ENCODE measurements at regions not wholly inside any gene's neighbourhood (a gene's known extent, or its start where the extent isn't known, plus 50 kb on each side); places are given as distances from the start of the nearest gene placed in this dataset.
"Not testable (repeated sequence)": the region's sequence is repeated elsewhere in the genome, so short reads cannot be mapped to it uniquely, and the experiment has no call there.

- no peaks in the 10 kb centered on the region for H3K9me3 ChIP-seq (ENCODE audit: low read depth, low read length)
- no peaks in the 10 kb centered on the region for H3K4me1 ChIP-seq (ENCODE audit: insufficient read depth, low read length)
- no peak overlapping the region for H3K4me3 ChIP-seq (ENCODE audit: low read length)
- H3K27me3 ChIP-seq (ENCODE audit: insufficient read depth, low read length) = no peaks in the 10 kb centered on the region
Observed at GRCh38 chr10:51007781-51008180, 66.5 kb upstream of the PRKG1 start.

- no peaks in the 10 kb centered on the region for H3K27me3 ChIP-seq (ENCODE audit: insufficient read depth, low read length)
- H3K9me3 ChIP-seq (ENCODE audit: low read depth, low read length) = no peaks in the 10 kb centered on the region
- no peak overlapping the region for H3K4me3 ChIP-seq (ENCODE audit: low read length)
- no peaks in the 10 kb centered on the region for H3K4me1 ChIP-seq (ENCODE audit: insufficient read depth, low read length)
Observed at GRCh38 chr10:51008346-51008745, 65.9 kb upstream of the PRKG1 start.

DNA sequence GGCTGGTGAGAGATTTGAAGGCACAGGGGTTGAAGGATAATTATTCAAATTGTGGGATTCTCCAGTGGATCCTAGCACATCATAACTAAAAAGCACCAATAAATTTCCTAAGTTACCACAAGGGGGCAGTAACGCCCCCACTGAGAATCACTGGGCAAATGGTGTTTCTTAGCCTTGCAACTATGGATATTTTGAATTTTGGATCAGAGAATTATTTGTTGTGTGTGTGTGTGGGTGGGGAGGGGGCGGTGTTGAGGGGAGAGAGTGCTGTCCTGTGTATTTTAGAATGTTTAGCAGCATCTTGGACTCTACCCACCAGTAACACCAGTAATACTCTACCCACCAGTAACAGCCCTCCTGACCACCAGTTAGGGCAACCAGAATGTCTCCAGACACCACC is 63.3 kb upstream of the PRKG1 start:
- H3K9me3 ChIP-seq (ENCODE audit: low read depth, low read length) = no peaks in the 10 kb centered on the region
- H3K4me1 ChIP-seq (ENCODE audit: insufficient read depth, low read length) = no peaks in the 10 kb centered on the region
- no peak overlapping the region for H3K4me3 ChIP-seq (ENCODE audit: low read length)
- H3K27me3 ChIP-seq (ENCODE audit: insufficient read depth, low read length) = no peaks in the 10 kb centered on the region

DNA sequence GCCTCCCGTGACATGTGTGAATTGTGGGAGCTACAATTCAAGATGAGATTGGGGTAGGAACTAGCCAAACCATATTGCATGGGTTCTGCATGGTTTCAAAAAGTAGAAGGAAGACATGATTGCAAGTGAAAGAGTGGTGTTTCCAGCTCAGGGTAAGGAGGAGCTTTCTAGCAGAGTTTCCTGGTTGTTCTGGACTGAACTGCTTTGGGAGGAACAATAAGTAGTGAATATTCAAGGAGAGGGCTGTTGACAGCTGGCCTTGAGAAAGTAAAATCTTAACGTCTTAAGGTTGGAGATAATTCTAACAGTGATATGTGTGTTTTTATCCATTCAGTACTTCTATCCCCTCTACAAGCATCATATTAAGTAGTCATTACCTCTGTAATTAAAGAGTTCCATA is 62.2 kb upstream of the PRKG1 start:
- Histone ChIP-seq H3K9me3 (ENCODE audit: low read depth, low read length) (no peaks in the 10 kb centered on the region), H3K4me1 (ENCODE audit: insufficient read depth, low read length) (no peaks in the 10 kb centered on the region), H3K4me3 (ENCODE audit: low read length) (no peak overlapping the region), H3K27me3 (ENCODE audit: insufficient read depth, low read length) (no peaks in the 10 kb centered on the region)

DNA sequence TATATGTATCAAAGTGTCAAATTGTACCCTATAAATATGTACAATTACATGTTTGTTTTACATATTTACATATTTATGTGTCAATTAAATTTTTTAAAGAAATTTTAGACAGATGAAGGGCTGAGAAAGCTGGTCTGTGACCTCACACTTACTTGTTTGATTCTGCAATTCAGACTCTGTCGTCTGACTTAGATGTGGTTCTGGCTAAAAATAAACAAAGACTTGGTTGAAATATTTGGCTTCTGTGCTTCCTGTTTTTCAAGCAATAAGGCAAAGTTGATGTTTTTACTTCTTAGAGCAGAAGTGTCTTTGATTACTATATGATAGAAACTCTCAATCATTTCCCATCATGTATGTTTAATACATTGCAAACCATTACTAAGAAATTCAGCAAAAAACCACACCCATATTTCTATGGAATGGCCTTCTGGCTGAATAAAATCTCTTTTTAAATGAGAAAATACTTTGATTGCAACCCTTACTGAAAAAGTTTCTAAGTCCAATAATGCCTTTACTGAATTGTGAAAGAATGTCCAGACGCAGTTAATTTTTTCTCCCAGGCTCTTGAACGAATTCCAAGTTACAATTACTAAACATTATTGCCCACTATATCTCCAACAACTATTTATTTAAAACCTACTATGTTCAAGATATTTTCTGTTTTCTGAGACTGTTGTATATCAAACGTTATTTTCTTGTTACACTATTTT is 59.5 kb upstream of the PRKG1 start:
- no peak overlapping the region for H3K4me3 ChIP-seq (ENCODE audit: low read length)
- H3K4me1 ChIP-seq (ENCODE audit: insufficient read depth, low read length) = no peaks in the 10 kb centered on the region
- H3K9me3 ChIP-seq (ENCODE audit: low read depth, low read length) = no peaks in the 10 kb centered on the region
- H3K27me3 ChIP-seq (ENCODE audit: insufficient read depth, low read length) = no peaks in the 10 kb centered on the region

DNA sequence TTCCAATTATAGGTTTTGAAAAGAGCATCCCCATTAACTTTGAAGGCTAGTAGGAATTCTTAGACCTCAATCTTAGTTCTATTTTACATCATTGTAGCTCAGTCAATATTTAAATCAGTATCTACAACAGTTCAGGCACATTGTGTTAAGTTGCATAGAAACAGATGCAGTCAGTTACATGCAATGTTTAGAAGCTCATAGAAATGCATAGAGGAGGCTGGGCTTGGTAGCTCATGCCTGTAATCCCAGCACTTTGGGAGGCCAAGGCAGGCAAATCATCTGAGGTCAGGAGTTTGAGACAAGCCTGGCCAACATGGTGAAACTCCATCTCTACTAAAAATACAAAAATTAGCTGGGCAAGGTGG is 58.9 kb upstream of the PRKG1 start:
- not testable (repeated sequence) for H3K27me3 ChIP-seq (ENCODE audit: insufficient read depth, low read length); H3K4me3 ChIP-seq (ENCODE audit: low read length); H3K9me3 ChIP-seq (ENCODE audit: low read depth, low read length); H3K4me1 ChIP-seq (ENCODE audit: insufficient read depth, low read length)

GRCh38 chr10:51020200-51020599 is 54.1 kb upstream of the PRKG1 start:
- Histone ChIP-seq H3K4me1 (ENCODE audit: insufficient read depth, low read length) (no peaks in the 10 kb centered on the region), H3K27me3 (ENCODE audit: insufficient read depth, low read length) (no peaks in the 10 kb centered on the region), H3K4me3 (ENCODE audit: low read length) (no peak overlapping the region), H3K9me3 (ENCODE audit: low read depth, low read length) (no peaks in the 10 kb centered on the region)

DNA sequence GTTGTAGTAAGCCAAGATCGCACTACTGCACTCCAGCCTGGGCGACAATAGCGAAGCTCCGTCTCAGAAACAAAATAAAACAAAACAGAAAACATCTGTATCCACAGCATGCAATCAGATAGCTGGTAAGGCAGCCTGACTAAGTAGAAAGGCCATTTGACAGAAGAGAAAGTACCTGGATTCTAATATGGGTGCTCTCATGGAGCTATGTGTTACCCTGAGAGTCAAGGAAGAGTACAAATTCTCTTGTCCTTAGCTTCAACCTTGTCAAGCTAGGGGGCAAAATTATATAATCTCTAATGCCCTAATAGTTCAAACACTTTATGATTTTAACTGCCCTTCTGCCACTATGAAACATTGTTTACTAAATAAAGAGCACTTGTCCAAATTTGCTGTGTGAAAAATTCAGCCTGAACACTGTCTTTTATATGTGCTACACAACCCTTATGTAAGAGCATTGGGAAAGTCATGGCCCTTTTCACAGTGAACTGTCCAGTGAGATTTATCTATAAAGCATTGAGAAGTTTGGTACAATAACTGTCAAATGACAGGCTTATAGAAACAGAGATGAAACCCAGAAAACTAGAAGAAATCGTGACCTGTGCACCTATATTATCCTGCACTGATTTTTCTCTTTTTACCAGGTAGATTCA is 51.2 kb upstream of the PRKG1 start:
- no peak overlapping the region for H3K4me3 ChIP-seq (ENCODE audit: low read length)
- no peaks in the 10 kb centered on the region for H3K9me3 ChIP-seq (ENCODE audit: low read depth, low read length)
- no peaks in the 10 kb centered on the region for H3K4me1 ChIP-seq (ENCODE audit: insufficient read depth, low read length)
- H3K27me3 ChIP-seq (ENCODE audit: insufficient read depth, low read length) = no peaks in the 10 kb centered on the region

DNA sequence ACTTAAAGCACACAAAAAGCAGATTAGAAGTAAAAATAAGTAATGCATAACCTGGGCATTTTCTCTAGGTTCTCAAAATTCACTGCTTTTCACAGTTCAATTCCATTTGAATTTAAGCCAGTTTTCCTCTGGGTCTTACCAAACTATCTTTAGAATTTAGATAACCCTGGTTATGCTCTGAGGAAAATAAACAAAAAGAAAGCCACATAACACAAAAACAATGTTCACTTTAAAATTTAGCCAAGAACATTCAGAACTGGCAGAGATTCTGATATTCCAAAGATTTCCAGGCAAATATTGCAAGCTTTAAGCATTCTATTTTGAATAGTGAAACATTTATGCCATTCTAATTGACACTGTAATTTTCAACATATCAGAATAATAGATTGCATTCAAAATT is 50.7 kb upstream of the PRKG1 start:
- H3K4me1 ChIP-seq (ENCODE audit: insufficient read depth, low read length) = no peaks in the 10 kb centered on the region
- H3K27me3 ChIP-seq (ENCODE audit: insufficient read depth, low read length) = no peaks in the 10 kb centered on the region
- no peaks in the 10 kb centered on the region for H3K9me3 ChIP-seq (ENCODE audit: low read depth, low read length)
- H3K4me3 ChIP-seq (ENCODE audit: low read length) = no peak overlapping the region

Data from mononuclear cell (primary cell).